ENCODE measurements at regions not wholly inside any gene's neighbourhood (a gene's known extent, or its start where the extent isn't known, plus 50 kb on each side); places are given as distances from the start of the nearest gene placed in this dataset.
A peak's percentile ranks its signal among the peaks of the same experiment; 100 is the strongest.
"Not testable (repeated sequence)": the region's sequence is repeated elsewhere in the genome, so short reads cannot be mapped to it uniquely, and the experiment has no call there.

DNA sequence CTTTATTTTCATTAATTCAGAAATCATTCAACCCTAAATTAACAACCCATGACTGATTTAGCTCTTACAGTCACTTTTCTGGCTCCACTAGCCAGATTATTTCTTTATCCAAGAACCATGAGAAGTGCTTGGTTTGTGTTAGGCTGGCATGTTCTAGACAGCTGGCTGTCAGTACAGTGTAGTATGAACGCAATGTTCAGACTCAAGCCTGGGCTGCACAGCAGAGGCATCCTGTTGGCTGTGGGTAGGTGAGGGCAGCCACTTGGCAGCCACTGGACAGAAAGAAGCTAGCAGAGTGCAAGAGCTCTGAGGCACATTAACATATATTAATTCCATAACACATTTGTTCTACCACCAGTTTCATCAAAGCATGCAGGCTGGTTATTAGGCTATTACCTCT lies 522.9 kb upstream of the FSHR start:
- DNase-seq (ENCODE audit: low spot score) = no peak

DNA sequence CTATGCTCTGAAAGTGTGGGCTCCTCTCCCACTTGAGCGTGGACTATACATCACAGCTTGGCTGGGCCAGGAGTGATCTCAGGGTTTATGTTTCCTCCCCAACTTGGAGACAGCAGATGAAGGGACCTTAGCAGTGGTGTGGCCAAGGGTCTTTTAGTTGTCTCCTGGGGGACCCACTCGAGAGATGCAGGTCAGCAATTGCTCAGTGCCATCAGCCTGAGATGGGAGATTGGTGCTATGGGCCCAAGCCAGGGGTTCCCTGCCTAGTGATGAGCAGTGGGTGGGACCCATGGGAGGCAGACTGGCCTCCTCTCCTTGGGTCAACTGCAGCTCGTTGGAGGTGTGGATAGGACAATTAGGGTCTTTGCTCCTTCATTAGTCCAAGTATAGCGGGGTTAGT lies 510.5 kb upstream of the FSHR start:
- no peak for DNase-seq (ENCODE audit: low spot score)

DNA sequence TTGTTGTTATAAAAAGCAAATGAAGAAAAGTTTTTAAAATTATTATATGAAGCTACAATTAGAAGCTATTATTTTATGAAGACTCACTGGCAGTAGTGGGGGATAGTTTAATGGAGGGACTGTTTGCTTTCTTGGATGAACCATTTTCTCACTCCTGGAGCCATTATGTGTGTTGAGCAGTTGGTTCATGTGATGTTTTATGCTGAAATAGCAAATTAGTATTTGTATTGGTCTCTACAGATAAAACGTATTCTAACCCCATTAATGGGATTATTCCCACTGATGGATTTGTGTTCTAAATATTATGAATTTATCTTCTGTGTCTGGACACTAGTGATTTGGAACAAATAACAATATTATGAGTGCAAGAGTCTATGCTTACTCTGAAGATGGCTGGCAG lies 507.5 kb upstream of the FSHR start:
- no peak for DNase-seq (ENCODE audit: low spot score)

DNA sequence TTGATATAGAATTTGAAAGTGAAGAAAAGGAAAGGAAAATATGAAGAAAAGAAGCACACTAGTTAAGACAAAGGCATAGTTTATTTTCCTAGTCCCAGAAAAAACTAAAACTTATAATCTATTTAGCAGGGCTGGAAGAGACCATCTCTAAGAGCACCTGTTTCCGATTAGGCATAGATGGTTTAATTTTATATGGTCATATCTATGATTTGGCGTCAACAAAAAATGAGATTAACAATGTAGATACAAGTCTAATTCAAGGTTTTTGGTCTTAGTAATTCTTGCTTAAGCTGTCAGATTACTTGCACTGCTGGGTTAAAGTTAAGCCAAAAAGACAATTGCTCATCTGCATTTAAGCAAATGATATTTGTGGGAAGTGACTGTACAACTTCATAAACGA lies 502.5 kb upstream of the FSHR start:
- DNase-seq (ENCODE audit: low spot score) = no peak

DNA sequence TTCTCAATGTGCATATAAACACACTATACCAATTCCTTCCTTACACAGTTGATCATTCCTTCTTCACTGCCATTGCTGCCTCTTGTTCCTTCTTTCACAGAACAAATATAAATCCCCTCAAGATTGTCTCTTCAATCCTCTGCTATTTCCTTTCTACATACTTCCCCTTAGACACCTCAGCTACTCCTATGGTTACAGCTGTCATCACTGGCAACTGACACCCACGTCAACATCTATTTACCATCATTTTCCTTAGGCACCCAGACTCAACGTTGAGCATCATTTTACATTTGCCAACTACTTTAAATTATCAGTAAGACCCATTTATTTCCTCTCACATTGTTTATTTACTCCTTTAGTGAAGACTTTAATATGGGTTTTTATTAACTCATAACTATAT lies 488.8 kb upstream of the FSHR start:
- no peak for DNase-seq (ENCODE audit: low spot score)

DNA sequence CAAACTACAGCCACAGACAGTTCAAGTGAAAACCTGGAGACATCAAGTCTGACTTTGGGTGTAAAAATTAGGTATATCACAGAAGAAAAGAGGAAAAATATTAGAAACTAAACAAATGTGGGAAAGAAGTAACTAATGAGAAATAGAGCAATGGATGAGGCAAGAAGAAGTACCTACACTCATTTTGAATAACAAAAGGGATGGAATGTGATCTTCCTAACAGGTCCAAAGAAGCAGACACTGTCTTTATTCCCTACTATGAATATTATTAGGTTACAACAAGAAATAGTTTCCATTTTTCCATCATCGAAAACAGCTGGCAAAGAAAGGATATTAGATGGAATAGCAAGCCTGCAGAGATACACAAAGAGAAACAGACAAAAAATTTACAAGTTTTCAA lies 486.3 kb upstream of the FSHR start:
- DNase-seq (ENCODE audit: low spot score) = no peak

DNA sequence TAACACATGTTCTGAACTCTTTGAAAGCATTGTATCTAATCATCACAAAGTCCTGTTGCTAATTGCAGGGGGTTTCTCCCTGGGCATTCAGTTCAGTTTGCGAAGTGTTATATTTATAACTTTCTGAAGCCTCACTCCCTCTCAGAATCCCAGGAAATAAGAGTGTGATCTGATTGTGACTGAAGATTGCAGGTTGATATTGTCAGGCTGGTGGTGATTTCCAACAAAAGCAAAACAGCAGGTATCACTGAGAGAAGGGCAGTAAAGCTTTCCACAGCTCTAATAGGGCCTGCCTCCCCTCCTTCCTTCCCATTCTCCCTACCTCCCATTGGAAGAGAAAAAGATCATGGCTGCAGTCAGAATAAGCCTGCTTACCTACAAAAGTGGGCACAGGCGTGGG lies 466.7 kb upstream of the FSHR start:
- no peak for DNase-seq (ENCODE audit: low spot score)

DNA sequence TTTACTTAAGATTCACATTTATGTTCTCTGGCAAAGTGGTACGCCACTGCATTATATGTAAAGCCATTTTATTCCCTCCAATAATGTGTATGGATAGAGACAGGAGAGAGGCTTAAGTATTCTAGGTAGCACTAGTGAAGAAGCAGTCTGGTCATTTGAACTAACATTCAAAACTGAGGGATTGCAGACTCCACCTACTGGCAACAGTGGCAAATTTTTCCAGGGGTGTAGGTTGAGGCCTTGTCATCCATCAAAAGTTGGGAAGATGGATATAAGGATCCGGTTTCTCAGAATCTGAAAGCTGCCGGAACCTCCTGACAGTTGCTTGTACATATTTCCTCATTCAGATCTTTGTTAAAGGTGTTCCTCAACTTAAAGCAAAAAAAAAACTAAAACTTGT lies 465.5 kb upstream of the FSHR start:
- no peak for DNase-seq (ENCODE audit: low spot score)

DNA sequence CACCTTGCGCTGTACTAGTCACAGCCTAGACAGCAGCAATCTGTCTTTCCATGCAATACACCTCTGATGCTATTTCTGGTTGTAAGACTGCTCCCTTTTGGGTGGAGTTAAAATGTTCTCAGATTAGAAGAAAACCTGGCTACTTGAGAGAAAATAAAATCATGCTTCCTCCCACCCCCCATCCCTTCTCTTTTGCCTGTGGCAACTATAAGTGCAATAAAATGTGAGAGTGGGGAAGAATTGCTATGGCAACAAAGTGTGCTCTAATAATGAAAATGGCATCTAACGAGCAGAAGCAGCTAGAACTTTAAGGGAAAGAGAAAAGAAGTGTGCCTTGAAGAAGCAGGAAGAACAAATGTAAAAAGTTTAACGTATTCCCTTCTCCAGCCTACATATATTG lies 464.2 kb upstream of the FSHR start:
- no peak for DNase-seq (ENCODE audit: low spot score)

DNA sequence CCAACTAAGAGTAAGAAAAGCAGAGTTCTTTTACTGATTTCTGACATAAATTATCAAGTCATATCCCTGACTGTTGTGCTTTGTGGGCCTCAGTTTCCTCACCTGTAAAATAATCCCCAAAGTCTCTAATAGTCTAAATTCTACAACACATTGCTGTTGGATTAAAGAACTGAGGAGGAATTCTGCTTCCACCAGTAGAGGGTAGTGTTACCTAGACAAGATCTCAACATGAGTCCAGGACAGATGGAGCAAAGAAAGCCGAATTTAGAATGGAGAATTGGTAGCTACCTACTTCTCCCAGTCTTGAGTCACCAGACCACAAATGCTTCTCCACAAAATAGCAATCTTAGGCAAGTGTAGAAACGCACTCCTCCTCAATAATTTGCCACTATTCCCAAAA lies 462.5 kb upstream of the FSHR start:
- peak; percentile 26 for DNase-seq (ENCODE audit: low spot score)

DNA sequence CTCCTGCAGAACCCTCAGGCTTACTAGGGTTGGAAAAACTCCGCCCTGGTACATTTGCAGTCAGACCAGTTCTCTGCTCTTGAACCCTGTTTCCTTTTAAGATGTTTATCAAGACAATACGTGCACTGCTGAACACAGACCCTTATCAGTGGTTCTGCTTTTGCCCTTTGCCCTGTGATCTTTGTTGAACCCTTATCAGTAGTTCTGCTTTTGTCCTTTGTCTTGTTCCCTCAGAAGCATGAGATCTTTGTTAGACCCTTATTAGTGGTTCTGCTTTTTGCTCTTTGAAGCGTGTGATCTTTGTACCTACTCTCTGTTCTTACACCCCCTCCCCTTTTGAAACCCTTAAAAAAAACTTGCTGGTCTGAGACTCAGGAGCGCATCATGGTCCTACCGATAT lies 457.5 kb upstream of the FSHR start:
- not testable (repeated sequence) for DNase-seq (ENCODE audit: low spot score)

DNA sequence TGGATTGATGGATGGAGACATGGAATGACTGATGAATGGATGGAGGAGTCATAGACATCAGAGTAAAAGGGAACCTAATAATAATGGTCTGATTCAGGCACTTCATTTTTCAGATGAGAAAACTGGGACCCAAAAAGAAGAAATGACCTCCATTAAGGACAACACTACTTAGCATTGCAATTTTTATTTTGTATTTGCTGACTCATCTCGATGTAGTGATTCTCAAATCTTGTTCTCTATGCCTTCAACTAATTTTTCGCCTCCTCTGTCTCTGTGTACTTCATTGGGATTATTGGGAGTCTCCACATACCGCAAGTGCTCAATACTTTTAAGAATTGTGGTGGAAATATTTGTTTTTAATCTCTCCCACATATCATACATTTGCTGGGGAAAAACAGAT lies 446.2 kb upstream of the FSHR start:
- no peak for DNase-seq (ENCODE audit: low spot score)

DNA sequence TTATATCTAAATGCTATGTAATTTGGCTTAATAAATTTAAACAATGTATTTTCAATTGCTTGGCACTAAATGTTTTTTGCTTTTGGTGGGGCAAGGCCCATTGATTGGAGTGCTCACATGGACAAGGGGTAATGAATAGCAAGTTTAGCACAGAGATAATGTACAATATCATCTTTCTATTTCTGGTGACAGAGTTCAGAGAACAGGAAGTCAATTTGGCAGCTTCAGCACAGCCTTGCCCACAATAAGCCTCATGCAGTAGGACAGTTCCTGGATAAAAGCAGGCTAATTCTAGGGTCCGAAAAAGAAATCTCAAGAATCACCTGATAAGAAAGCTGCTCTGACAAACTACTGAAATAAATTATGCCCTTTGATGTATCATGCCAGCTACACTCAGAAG lies 443.9 kb upstream of the FSHR start:
- DNase-seq (ENCODE audit: low spot score) = no peak

DNA sequence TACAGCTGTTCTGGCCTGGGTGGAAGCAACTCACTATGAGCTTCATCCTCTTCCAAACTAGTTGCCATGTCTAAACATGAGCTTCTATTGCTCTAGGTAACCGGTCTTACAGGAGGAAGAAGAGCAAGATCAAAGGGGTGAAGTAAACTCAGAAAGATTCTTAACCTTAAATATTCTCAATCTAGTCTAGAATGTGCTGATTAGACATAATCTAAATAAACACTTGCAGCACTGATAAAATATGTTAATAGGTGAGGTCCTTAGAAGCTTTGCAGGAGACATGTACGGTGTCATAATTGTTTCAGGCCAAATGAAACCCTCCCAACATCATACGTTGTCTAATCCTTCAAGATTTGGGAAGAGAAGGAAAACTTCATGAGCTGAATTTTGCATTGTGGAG lies 431.6 kb upstream of the FSHR start:
- no peak for DNase-seq (ENCODE audit: low spot score)

DNA sequence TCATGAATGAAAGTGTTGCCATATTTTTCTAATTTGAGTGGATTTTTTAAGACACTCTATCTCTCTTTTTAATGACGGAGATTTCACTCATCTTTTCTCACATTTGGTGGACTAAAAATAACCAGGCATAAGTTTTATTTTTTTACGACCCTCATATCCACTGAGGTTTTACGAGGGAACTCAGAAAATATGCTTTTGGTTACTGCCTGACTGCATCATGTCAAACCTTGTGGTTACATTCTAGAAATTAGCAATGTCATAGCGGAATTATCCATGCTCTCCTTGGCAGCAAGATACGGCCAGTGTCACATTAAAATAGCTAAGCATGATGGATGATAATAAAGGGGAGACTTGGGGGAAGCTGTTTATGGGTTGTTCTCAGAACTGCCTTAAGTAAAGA lies 428.6 kb upstream of the FSHR start:
- DNase-seq (ENCODE audit: low spot score) = no peak

DNA sequence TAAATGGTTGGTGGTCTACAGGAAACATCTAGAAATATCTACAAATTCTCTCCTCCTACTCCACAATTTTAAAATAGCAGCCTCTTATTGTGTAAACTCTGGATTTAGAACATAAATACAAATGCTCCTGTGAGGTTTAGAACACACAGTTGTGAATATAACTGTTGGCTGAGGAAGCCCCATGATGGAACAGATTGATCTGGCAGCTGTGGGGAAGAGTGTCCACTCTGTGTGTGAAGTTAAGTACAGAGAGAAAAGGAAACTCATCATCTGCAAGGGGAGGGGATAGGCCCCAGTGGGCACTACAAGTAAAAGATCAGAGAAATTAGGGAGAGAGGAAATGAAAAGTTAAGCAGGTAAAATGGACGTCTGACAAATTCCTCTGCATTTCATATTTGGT lies 422.7 kb upstream of the FSHR start:
- DNase-seq (ENCODE audit: low spot score) = no peak

DNA sequence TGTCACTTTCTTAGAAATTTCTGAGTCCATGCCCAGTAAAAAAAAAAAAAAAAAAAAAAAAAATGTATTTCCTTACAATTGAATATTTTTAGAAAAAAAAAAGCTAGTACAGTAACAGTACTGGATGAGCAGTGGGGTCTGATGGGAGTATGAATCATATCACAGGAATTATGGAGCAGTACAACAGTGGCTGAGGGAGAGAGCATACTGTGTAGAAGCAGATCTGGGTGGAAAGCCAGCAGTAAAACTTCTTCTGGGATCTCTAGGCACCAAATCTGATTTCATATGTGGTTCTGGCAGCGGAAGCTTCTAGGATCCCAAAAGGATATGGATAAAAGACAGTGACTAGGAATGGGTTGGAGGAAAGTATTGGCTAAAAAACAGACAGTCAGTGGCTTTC lies 414.9 kb upstream of the FSHR start:
- no peak for DNase-seq (ENCODE audit: low spot score)

DNA sequence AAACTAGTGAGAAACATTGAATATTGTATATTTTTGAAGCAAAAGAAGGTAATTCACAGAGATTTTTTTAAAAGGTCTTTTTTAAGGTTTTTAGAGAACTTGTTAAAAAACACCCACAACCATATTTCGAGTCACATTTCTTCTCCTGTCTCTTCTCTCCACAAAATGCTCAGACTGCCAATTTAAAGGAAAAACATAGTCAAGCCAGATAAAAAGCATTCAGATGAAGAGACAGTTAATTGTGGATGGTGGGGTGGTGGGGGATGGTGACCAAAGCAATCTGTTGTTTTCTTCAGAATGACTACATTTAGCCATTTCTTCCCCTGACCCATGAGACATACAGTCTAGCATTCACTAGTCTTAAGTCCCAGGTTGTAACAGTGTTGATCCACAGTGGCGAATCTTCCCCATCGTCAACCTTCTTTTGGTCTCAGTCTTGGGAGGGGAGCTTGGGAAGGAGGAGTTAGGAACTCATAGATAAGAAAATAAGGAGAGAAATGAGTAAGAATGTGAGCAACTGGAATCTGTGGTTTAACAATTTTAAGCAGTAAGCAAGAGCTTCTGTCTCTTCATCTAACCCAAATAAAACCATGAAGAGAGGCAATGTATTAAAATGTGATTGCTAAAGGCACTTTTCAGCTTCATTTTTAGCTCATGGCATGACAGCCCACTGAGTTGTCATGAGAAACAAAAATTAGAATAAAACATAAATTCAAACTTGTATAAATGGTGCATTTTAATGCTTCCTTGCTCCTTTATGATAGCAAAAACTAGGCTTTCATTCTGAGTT lies 413.7 kb upstream of the FSHR start:
- no peak for DNase-seq (ENCODE audit: low spot score)

DNA sequence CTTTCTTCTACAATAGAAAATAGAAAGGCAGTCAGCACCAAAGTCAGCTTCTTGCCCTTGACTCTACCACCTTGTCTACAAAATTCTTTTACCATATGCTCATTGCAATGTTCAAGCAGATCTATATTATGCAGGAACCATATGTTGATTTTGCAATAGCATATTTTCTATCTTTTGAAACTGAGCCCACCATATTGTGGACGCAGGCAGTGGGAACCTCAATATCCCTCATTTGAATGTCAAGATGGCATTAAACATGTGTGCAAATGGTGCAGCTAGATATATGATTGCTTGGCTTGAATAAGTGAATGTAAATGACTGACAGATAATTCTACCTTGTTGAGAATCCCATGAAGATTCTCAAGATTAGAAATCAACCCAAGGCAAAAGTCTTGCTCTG lies 412.7 kb upstream of the FSHR start:
- DNase-seq (ENCODE audit: low spot score) = no peak

DNA sequence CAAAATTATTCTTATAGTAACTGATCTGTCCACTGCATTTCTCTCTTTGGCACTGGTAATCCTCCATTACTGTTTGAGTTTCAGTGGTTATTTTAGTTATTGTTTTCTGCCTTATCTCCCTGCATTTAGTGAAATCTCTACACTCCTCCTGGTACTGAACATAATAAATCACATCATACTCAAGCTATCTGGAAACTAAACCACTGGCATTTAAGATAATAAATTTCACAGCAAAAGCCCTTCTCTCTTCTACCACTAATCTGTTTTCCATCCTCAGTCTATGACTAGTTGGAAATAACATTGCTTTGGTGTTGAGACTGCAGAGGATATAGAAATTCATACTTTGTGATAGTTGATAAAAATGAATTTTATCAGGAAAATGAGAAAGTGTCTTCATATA lies 399.3 kb upstream of the FSHR start:
- no peak for DNase-seq (ENCODE audit: low spot score)

DNA sequence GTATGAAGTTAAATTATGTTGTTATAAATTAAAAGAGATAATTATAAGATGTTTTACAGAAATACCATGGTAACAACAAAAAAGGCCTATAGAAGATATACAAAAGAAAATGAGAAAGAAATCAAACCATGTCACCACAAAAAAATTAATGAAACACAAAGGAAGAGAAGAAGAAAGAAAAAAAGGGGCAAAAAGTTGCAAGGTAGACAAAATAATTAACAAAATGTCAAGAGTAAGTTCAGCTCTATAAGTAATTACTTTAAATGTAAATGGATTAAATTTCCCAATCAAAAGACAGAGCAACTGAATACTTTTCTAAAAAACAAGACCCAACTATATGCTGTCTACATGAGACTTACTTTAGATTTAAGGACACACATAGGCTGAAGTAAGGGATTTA lies 378.4 kb upstream of the FSHR start:
- DNase-seq (ENCODE audit: low spot score) = no peak

DNA sequence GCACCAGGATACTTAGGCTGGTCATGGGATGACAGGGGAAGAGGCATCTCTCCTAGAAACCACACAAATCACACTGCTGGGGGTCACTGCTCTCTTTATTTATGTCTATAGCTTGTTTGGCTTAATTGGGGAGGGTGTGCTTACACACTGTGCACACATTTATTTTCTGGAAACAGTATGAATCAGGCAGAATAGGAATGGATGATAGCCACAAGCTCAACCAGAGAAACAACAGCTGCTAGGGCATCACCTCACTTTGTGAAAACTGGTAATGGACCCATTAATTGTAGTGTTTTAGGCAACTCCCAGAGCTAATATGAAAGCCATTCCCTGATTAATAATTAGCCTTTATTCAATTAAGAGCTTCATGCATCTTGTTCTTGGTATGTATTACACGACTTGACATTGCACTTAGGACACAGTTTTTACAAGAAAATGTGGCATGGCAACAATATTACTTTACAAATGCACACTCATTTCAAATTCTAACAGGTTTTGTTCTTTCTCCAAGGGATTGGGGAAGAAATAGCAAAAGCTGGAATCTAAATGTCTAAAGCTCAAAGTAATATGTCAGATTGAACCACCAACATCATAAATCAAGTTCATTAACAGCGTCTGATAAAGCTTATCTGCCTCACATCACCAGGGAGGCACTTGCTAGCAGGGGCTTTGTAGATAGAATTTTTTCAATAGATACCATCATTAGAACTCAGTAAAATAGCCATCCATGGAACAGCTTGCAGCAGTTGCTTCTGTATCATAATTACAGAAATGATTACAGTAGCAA lies 361.9 kb upstream of the FSHR start:
- DNase-seq (ENCODE audit: low spot score) = no peak

DNA sequence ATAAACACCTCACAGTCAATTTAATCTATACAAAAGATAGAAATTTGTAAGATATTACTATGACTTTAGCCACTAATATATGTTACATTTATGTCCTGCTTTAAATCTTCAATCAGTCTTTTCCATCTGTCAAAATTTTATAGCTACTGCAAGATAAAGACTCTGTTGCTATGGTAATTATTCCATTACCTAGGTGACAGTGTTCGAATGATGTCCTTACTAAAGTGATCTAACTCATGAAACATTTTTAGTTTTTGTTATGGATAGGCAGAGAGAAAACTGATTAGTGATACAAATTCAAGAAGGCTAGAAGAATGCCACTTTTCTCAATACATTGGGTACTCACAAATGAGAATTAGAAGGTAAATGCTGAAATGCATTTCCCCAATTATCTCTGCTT lies 359.9 kb upstream of the FSHR start:
- DNase-seq (ENCODE audit: low spot score) = no peak

DNA sequence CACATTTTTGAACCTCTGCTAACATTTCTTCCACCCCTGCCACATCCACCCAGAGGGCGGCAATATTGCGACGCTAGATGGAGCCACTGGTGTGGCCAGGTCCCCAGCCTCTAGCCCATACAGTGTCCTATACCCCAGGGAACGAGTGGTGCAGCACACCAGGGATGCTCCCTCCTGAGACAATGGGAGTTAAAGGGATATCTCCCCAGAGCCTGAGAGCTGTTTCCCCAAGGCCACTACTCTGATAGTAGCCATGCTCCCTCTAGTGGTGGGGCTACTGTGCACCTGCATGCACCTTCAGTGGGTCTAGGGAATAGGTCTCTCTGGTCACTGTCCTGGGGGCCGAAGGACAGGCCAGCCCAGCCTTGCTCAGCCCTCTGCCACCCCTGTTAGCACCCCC lies 336.4 kb upstream of the FSHR start:
- no peak for DNase-seq (ENCODE audit: low spot score)
